BE2C (cell line): ENCODE measurements at regions not wholly inside any gene's neighbourhood (a gene's known extent, or its start where the extent isn't known, plus 50 kb on each side); places are given as distances from the start of the nearest gene placed in this dataset.
A peak's percentile ranks its signal among the peaks of the same experiment; 100 is the strongest.
"Not testable (repeated sequence)": the region's sequence is repeated elsewhere in the genome, so short reads cannot be mapped to it uniquely, and the experiment has no call there.

Source experiments
- DNase-seq: peaks from one replicate; pipeline ENCODE4 v3.0.0-alpha.2; 2020
- H3K27me3 ChIP-seq: fragments of 250-450 bp; sonication (Bioruptor Pico); 2 replicates; pipeline ENCODE4 v1.5.1; 2020; ENCODE audit warnings: mild to moderate bottlenecking
- H3K36me3 ChIP-seq: fragments of 250-450 bp; sonication (Bioruptor Pico); 2 replicates; pipeline ENCODE4 v1.5.1; 2020; ENCODE audit warnings: mild to moderate bottlenecking
- H3K4me1 ChIP-seq: fragments of 250-450 bp; sonication (Bioruptor Pico); 2 replicates; pipeline ENCODE4 v1.5.1; 2020
- H3K4me3 ChIP-seq: 2 replicates; pipeline ENCODE4 v1.5.1; 2011; ENCODE audit warnings: low read depth, low read length
- H3K9me3 ChIP-seq: fragments of 250-450 bp; sonication (Bioruptor Pico); 2 replicates; pipeline ENCODE4 v1.5.1; 2020
- CTCF ChIP-seq: IDR thresholded peaks from 2 replicates; pipeline ENCODE4 v1.5.1; 2012; ENCODE audit warnings: mild to moderate bottlenecking, low read depth, low read length

GRCh38 chr5:109283086-109283485, 126.7 kb downstream of the PJA2 start:
- not testable (repeated sequence) for H3K36me3 ChIP-seq, H3K4me1 ChIP-seq, H3K9me3 ChIP-seq, DNase-seq, H3K27me3 ChIP-seq, H3K4me3 ChIP-seq

GRCh38 chr5:109281136-109281690, 128.6 kb downstream of the PJA2 start:
- no peaks in the 10 kb centered on the region for H3K36me3 ChIP-seq
- H3K27me3 ChIP-seq = no peaks in the 10 kb centered on the region
- TF ChIP-seq CTCF = no peak
- peak; percentile 30 for DNase-seq
- no peaks in the 10 kb centered on the region for H3K9me3 ChIP-seq
- no peak overlapping the region for H3K4me3 ChIP-seq
- H3K4me1 ChIP-seq = no peaks in the 10 kb centered on the region

GRCh38 chr5:109278141-109278540, 131.6 kb downstream of the PJA2 start:
- Histone ChIP-seq H3K9me3 (no peaks in the 10 kb centered on the region), H3K36me3 (no peaks in the 10 kb centered on the region), H3K4me1 (no peaks in the 10 kb centered on the region), H3K4me3 (no peak overlapping the region), H3K27me3 (no peaks in the 10 kb centered on the region)
- TF ChIP-seq CTCF = no peak
- DNase-seq = no peak

- Histone ChIP-seq H3K9me3 (no peaks in the 10 kb centered on the region), H3K27me3 (no peaks in the 10 kb centered on the region), H3K36me3 (no peaks in the 10 kb centered on the region), H3K4me1 (no peaks in the 10 kb centered on the region), H3K4me3 (no peak overlapping the region)
- no peak for TF ChIP-seq CTCF
- DNase-seq = no peak
Measured at GRCh38 chr5:109275919-109276318, 133.9 kb downstream of the PJA2 start.

GRCh38 chr5:109273594-109273993, 136.2 kb downstream of the PJA2 start:
- Histone ChIP-seq H3K27me3 (no peaks in the 10 kb centered on the region), H3K4me3 (no peak overlapping the region), H3K9me3 (no peaks in the 10 kb centered on the region), H3K4me1 (no peaks in the 10 kb centered on the region), H3K36me3 (no peaks in the 10 kb centered on the region)
- no peak for DNase-seq
- no peak for TF ChIP-seq CTCF

- H3K4me1 ChIP-seq = no peaks in the 10 kb centered on the region
- no peak for DNase-seq
Measured at GRCh38 chr5:109267283-109267682, 142.5 kb downstream of the PJA2 start.

More at GRCh38 chr5:109267283-109267682, 142.5 kb downstream of the PJA2 start:
- TF ChIP-seq CTCF = no peak
- Histone ChIP-seq H3K27me3 (no peaks in the 10 kb centered on the region), H3K4me3 (no peak overlapping the region), H3K9me3 (no peaks in the 10 kb centered on the region), H3K36me3 (no peaks in the 10 kb centered on the region)
